IMR-90 (cell line): ENCODE measurements at regions not wholly inside any gene's neighbourhood (a gene's known extent, or its start where the extent isn't known, plus 50 kb on each side); places are given as distances from the start of the nearest gene placed in this dataset.

Experiments
- ATAC-seq: fragments of 200-7000 bp; cut with Tn5 transposase; 2 replicates; pipeline ENCODE4 v1.9.1; 2020; ENCODE audit warnings: low read depth, mild to moderate bottlenecking, moderate library complexity
- BruUV-seq: library from RNA; stranded (reverse); fragments of 400-500 nt; replicated peaks from 2 replicates; lab custom pipeline; 2021; lab: Mats Ljungman, UMichigan
- CTCF ChIA-PET: fragments of 300-600 bp; formaldehyde crosslinking; extraction: SDS; loops from one replicate; lab custom pipeline; 2021; ENCODE audit warnings: antibody characterized with exemption; lab: Yijun Ruan, JAX
- POLR2A ChIA-PET: fragments of 300-600 bp; sonication (Branson Sonifier 250); formaldehyde crosslinking; loops from one replicate; lab custom pipeline; 2022; ENCODE audit warnings: antibody characterized with exemption; ENCODE audit not compliant: unreplicated experiment; lab: Charles Lee
- DNase-seq: peaks from one replicate; pipeline ENCODE4 v3.0.0; 2013
- H2AFZ ChIP-seq: replicated peaks from 2 replicates; pipeline ENCODE3; 2013; ENCODE audit warnings: low read length, mild to moderate bottlenecking; ENCODE audit not compliant: poor library complexity
- H2AK5ac ChIP-seq: 2 replicates; pipeline ENCODE4 v1.6.1; 2013; ENCODE audit warnings: low read depth, low read length, inconsistent platforms
- H2AK9ac ChIP-seq: replicated peaks from 2 replicates; pipeline ENCODE3; 2013; ENCODE audit warnings: mild to moderate bottlenecking, low read depth, low read length, moderate library complexity; ENCODE audit not compliant: poor library complexity
- H2BK120ac ChIP-seq: 2 replicates; pipeline ENCODE4 v1.6.1; 2013; ENCODE audit warnings: low read depth, low read length, inconsistent platforms
- H2BK15ac ChIP-seq: 3 replicates; pipeline ENCODE4 v1.6.1; 2013; ENCODE audit warnings: low read depth, low read length, inconsistent platforms
- H2BK20ac ChIP-seq: 2 replicates; pipeline ENCODE4 v1.6.1; 2013; ENCODE audit warnings: low read depth, mild to moderate bottlenecking, inconsistent platforms, low read length, moderate library complexity
- H2BK5ac ChIP-seq: 2 replicates; pipeline ENCODE4 v1.6.1; 2013; ENCODE audit warnings: mild to moderate bottlenecking, low read depth, low read length, inconsistent platforms; ENCODE audit not compliant: poor library complexity, severe bottlenecking
- H3K14ac ChIP-seq: replicated peaks from 2 replicates; pipeline ENCODE4 v1.6.1; 2013; ENCODE audit warnings: low read depth, low read length, inconsistent platforms
- H3K18ac ChIP-seq: 2 replicates; pipeline ENCODE4 v1.6.1; 2013; ENCODE audit warnings: low read depth, low read length, control low read depth
- H3K23ac ChIP-seq: 2 replicates; pipeline ENCODE4 v1.6.1; 2013; ENCODE audit warnings: low read depth, low read length, inconsistent platforms
- H3K27ac ChIP-seq: 2 replicates; pipeline ENCODE4 v1.5.1; 2013; ENCODE audit warnings: mild to moderate bottlenecking, control low read depth, low read length; ENCODE audit not compliant: insufficient read depth
- H3K27me3 ChIP-seq: 2 replicates; pipeline ENCODE4 v1.6.1; 2013; ENCODE audit warnings: low read length; ENCODE audit not compliant: control insufficient read depth, insufficient read depth
- H3K36me3 ChIP-seq: 2 replicates; pipeline ENCODE4 v1.6.1; 2013; ENCODE audit warnings: low read length, mixed read lengths; ENCODE audit not compliant: control insufficient read depth, insufficient read depth
- H3K4ac ChIP-seq: 2 replicates; pipeline ENCODE4 v1.6.1; 2013; ENCODE audit warnings: low read depth, low read length, inconsistent platforms
- H3K4me1 ChIP-seq: 2 replicates; pipeline ENCODE4 v1.6.1; 2013; ENCODE audit warnings: low read length, mixed read lengths; ENCODE audit not compliant: control insufficient read depth, insufficient read depth
- H3K4me2 ChIP-seq: 2 replicates; pipeline ENCODE4 v1.6.1; 2013; ENCODE audit warnings: low read depth, mild to moderate bottlenecking, control low read depth, low read length, moderate library complexity
- H3K4me3 ChIP-seq: 2 replicates; pipeline ENCODE4 v1.5.1; 2013; ENCODE audit warnings: low read depth, mild to moderate bottlenecking, control low read depth, low read length, moderate library complexity; ENCODE audit not compliant: insufficient read depth
- H3K56ac ChIP-seq: 2 replicates; pipeline ENCODE4 v1.6.1; 2013; ENCODE audit warnings: low read length, inconsistent platforms; ENCODE audit not compliant: insufficient read depth; ENCODE audit errors: extremely low read depth
- H3K79me1 ChIP-seq, 2 experiments: 2 replicates each; pipeline ENCODE4 v1.6.1; 2013; ENCODE audit warnings: low read length in 2 of 2, inconsistent platforms in 1 of 2, low read depth in 1 of 2
- H3K9ac ChIP-seq: 2 replicates; pipeline ENCODE4 v1.6.1; 2013; ENCODE audit warnings: low read depth, low read length, control low read depth
- H3K9me1 ChIP-seq: 2 replicates; pipeline ENCODE4 v1.6.1; 2013; ENCODE audit warnings: low read length, inconsistent platforms; ENCODE audit not compliant: insufficient read depth
- H3K9me3 ChIP-seq: 2 replicates; pipeline ENCODE4 v1.6.1; 2013; ENCODE audit warnings: low read length; ENCODE audit not compliant: control insufficient read depth, insufficient read depth
- H4K20me1 ChIP-seq: 2 replicates; pipeline ENCODE4 v1.6.1; 2013; ENCODE audit warnings: low read length, inconsistent platforms; ENCODE audit not compliant: insufficient read depth
- H4K5ac ChIP-seq: 2 replicates; pipeline ENCODE4 v1.6.1; 2013; ENCODE audit warnings: mild to moderate bottlenecking, low read depth, low read length, control low read depth
- H4K8ac ChIP-seq, 2 experiments: 2 replicates each; pipeline ENCODE4 v1.6.1; 2013; ENCODE audit warnings: low read depth in 2 of 2, low read length in 2 of 2, control low read depth in 1 of 2, inconsistent platforms in 1 of 2
- H4K91ac ChIP-seq: 2 replicates; pipeline ENCODE4 v1.6.1; 2013; ENCODE audit warnings: low read depth, low read length, inconsistent platforms; ENCODE audit not compliant: insufficient read depth
- MAZ ChIP-seq: IDR thresholded peaks from 2 replicates; pipeline ENCODE4 v1.6.1; 2012; ENCODE audit warnings: low read depth, mild to moderate bottlenecking, low read length, improper control_type of control experiment, moderate library complexity, borderline replicate concordance
- POLR2A ChIP-seq: IDR thresholded peaks from 2 replicates; pipeline ENCODE4 v1.6.1; 2012; ENCODE audit warnings: mild to moderate bottlenecking, low read depth, low read length
- RAD21 ChIP-seq: IDR thresholded peaks from 2 replicates; pipeline ENCODE4 v1.6.1; 2012; ENCODE audit warnings: low read length, improper control_type of control experiment
- RCOR1 ChIP-seq: IDR thresholded peaks from 2 replicates; pipeline ENCODE4 v1.6.1; 2012; ENCODE audit warnings: mild to moderate bottlenecking, low read length, improper control_type of control experiment; ENCODE audit not compliant: insufficient replicate concordance
- WGBS, 2 experiments: methylation state at CpG; one replicate each; pipeline versions ENCODE4 v1.1.5 to v1.1.7; 2013; ENCODE audit warnings: missing lambda C conversion rate in 2 of 2; ENCODE audit not compliant: insufficient read length in 1 of 2; ENCODE audit errors: extremely low coverage in 2 of 2; 5-methylcytosine and 5-hydroxymethylcytosine counted together
- dilution Hi-C: fragments of 300-500 bp; cut with HindIII; formaldehyde crosslinking; loops from one replicate; pipeline ENCODE4 v1.14.3; 2018; ENCODE audit warnings: low sequenced_read_pairs; ENCODE audit not compliant: unreplicated experiment
- in situ Hi-C: fragments of 300-500 bp; cut with MboI; formaldehyde crosslinking; loops from 3 replicates; pipeline ENCODE4 v1.14.3; 2019; ENCODE audit warnings: low sequenced_read_pairs, inconsistent platforms, mixed read lengths
- intact Hi-C: fragments of 100-400 bp; cut with micrococcal nuclease; formaldehyde crosslinking; loops from 2 replicates; pipeline ENCODE4 v1.10.0; 2022

DNA sequence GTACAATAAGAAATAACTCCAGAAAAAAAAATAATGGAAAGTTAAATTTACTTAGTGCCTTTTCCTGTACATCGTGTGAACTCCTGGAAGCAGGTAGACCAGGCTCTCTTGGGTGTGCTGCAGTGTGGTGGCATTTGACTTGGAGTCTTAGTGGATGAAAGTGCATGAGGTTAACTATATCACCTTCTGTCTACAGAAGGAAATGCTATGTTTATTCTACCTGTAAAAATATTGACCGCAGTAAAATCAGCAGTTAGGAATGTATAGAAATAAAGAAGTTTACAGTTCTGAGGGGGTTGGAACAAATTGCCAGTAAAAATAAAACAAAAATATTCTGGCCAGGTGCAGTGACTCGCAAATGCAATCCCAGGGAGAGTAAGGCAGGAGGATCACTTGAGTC is 722.1 kb downstream of the LIG4 start:
- no TSS peak for BruUV-seq
- no peaks in the 10 kb centered on the region for H3K9me1 ChIP-seq
- H4K5ac ChIP-seq: no peak overlapping the region
- no peaks in the 10 kb centered on the region; the same call in 1 of the 2 replicates for H3K9me3 ChIP-seq
- TF ChIP-seq POLR2A (no peak), MAZ (no peak), RCOR1 (no peak), RAD21 (no peak)
- ChIA-PET POLR2A (no interaction called here), CTCF (no interaction called here)
- H3K4me1 ChIP-seq: no peaks in the 10 kb centered on the region
- no peak overlapping the region for H3K4me3 ChIP-seq
- in situ Hi-C loops: no loop called here
- no peak overlapping the region for H3K4ac ChIP-seq
- dilution Hi-C loops: no loop called here
- H3K23ac ChIP-seq: no peak overlapping the region
- H3K18ac ChIP-seq: no peak overlapping the region
- no peak overlapping the region for H3K27ac ChIP-seq
- no peak overlapping the region for H3K9ac ChIP-seq
- no peak overlapping the region for H2BK15ac ChIP-seq
- H2AK5ac ChIP-seq: no peak overlapping the region
- H3K14ac ChIP-seq: no peak overlapping the region
- no peak overlapping the region for H3K56ac ChIP-seq
- H2BK20ac ChIP-seq: no peak overlapping the region
- 0 out of 2 replicates have a peak, but pooled peaks cover 4% of the 10 kb centered on the region for H4K20me1 ChIP-seq
- no peaks in the 10 kb centered on the region for H3K36me3 ChIP-seq
- no peak overlapping the region for H2AFZ ChIP-seq
- no peak for ATAC-seq
- no peak overlapping the region for H2BK120ac ChIP-seq
- no peak overlapping the region for H4K8ac ChIP-seq
- H3K4me2 ChIP-seq: no peak overlapping the region
- intact Hi-C loops: no loop called here
- no peak overlapping the region for H2AK9ac ChIP-seq
- H3K27me3 ChIP-seq: no peaks in the 10 kb centered on the region
- no CpG with 5 or more reads among the region's 3 CpGs for WGBS, 2 experiments
- no peak overlapping the region for H4K91ac ChIP-seq
- no peak overlapping the region for H2BK5ac ChIP-seq
- peaks cover 17 to 37% of the 10 kb centered on the region in 2 experiments for H3K79me1 ChIP-seq
- no peak for DNase-seq
